Mammary epithelial cell (primary cell): ENCODE measurements at regions not wholly inside any gene's neighbourhood (a gene's known extent, or its start where the extent isn't known, plus 50 kb on each side); places are given as distances from the start of the nearest gene placed in this dataset.

Experiments
- CTCF ChIP-seq, 2 donors: IDR thresholded peaks in 1 of 2; conservative IDR thresholded peaks in 1 of 2; 2 replicates each; pipeline ENCODE4 v1.5.1; 2011 to 2012; ENCODE audit warnings: inconsistent platforms in 2 of 2, low read length in 2 of 2, mild to moderate bottlenecking in 2 of 2, control low read depth in 1 of 2, low read depth in 1 of 2; ENCODE audit not compliant: insufficient read depth in 1 of 2; ENCODE audit errors: extremely low read depth in 1 of 2
- EZH2 ChIP-seq: IDR thresholded peaks from 2 replicates; pipeline ENCODE4 v1.6.1; 2012; ENCODE audit warnings: low read length, inconsistent platforms, borderline replicate concordance

- TF ChIP-seq EZH2 (no peak), CTCF (conservative IDR thresholded peaks at IDR 0.05 in 1 of 2, IDR thresholded peaks at IDR 0.05 in 1 of 2; ENCODE audit: extremely low read depth in 1 of 2, insufficient read depth in 1 of 2, low read depth in 1 of 2, low read length in 2 of 2) (no peak)
Measured at GRCh38 chr2:82124629-82125028, 1820.1 kb upstream of the LRRTM1 start.
